ENCODE measurements at regions not wholly inside any gene's neighbourhood (a gene's known extent, or its start where the extent isn't known, plus 50 kb on each side); places are given as distances from the start of the nearest gene placed in this dataset.

- TF ChIP-seq CTCF (IDR thresholded peaks at IDR 0.05) (no peak), POLR2A (IDR thresholded peaks at IDR 0.05) (no peak)
Observed at GRCh38 chr12:17264603-17265002, 658.6 kb upstream of the LMO3 start.

Data from uterus (tissue), 2 donors.